Ishikawa (cell line): ENCODE measurements at regions not wholly inside any gene's neighbourhood (a gene's known extent, or its start where the extent isn't known, plus 50 kb on each side); places are given as distances from the start of the nearest gene placed in this dataset.

Experiments used
- CEBPB ChIP-seq: IDR thresholded peaks from 2 replicates; pipeline ENCODE4 v1.6.1; 2012
- REST ChIP-seq: IDR thresholded peaks from 2 replicates; pipeline ENCODE4 v1.6.1; 2012; ENCODE audit warnings: low read depth, mild to moderate bottlenecking
- ZBTB7A ChIP-seq: IDR thresholded peaks from 2 replicates; pipeline ENCODE4 v1.6.1; 2012; ENCODE audit warnings: low read depth

GRCh38 chr10:105973360-105973759, 1191.1 kb downstream of the SORCS1 start:
- no peak for TF ChIP-seq ZBTB7A
- no peak for TF ChIP-seq CEBPB
- no peak for TF ChIP-seq REST
